CD4-positive, alpha-beta memory T cell (primary cell): ENCODE measurements at regions not wholly inside any gene's neighbourhood (a gene's known extent, or its start where the extent isn't known, plus 50 kb on each side); places are given as distances from the start of the nearest gene placed in this dataset.

Source experiments
- CTCF ChIA-PET: fragments of 350-600 bp; sonication (Branson Sonifier 250); formaldehyde crosslinking; loops from one replicate; lab custom pipeline; 2021; ENCODE audit warnings: inconsistent platforms; ENCODE audit not compliant: partially characterized antibody; lab: Charles Lee
- POLR2A ChIA-PET: fragments of 350-600 bp; sonication (Branson Sonifier 250); formaldehyde crosslinking; loops from one replicate; lab custom pipeline; 2021; ENCODE audit not compliant: partially characterized antibody; lab: Charles Lee
- DNase-seq, 5 donors: peaks; one replicate each; pipeline versions ENCODE4 v3.0.0 to v3.0.0-alpha.2; 2020 to 2022; ENCODE audit warnings: mixed read lengths in 1 of 5
- H3K27ac ChIP-seq: one replicate; pipeline ENCODE4 v1.7.0; 2013; ENCODE audit warnings: low read depth, low read length
- H3K27me3 ChIP-seq: 2 replicates; pipeline ENCODE4 v1.7.0; 2013; ENCODE audit warnings: mild to moderate bottlenecking, low read length, moderate library complexity; ENCODE audit not compliant: insufficient read depth
- H3K36me3 ChIP-seq: 2 replicates; pipeline ENCODE4 v1.7.0; 2013; ENCODE audit warnings: mild to moderate bottlenecking, low read length, moderate library complexity; ENCODE audit not compliant: insufficient read depth
- H3K4me1 ChIP-seq: 2 replicates; pipeline ENCODE4 v1.7.0; 2013; ENCODE audit warnings: mild to moderate bottlenecking, low read length, moderate library complexity; ENCODE audit not compliant: insufficient read depth
- H3K4me3 ChIP-seq, 2 donors: one replicate each; pipeline ENCODE4 v1.7.0; 2013; ENCODE audit warnings: low read length in 2 of 2, mild to moderate bottlenecking in 1 of 2
- H3K9me3 ChIP-seq, 2 donors: one replicate each; pipeline ENCODE4 v1.7.0; 2013; ENCODE audit warnings: low read length in 2 of 2, control low read depth in 1 of 2; ENCODE audit not compliant: control insufficient read depth in 1 of 2
- H3K27ac Mint-ChIP-seq, 7 donors: one replicate each; pipeline ENCODE4 v1.8.0; 2020 to 2021; ENCODE audit warnings: mixed read lengths in 7 of 7, mild to moderate bottlenecking in 6 of 7, inconsistent platforms in 3 of 7, moderate library complexity in 3 of 7
- H3K27me3 Mint-ChIP-seq, 2 donors: one replicate each; pipeline ENCODE4 v1.8.0; 2020 to 2021; ENCODE audit warnings: mixed read lengths in 2 of 2
- H3K36me3 Mint-ChIP-seq, 2 donors: one replicate each; pipeline ENCODE4 v1.8.0; 2020 to 2021; ENCODE audit warnings: mixed read lengths in 2 of 2, inconsistent platforms in 1 of 2, mild to moderate bottlenecking in 1 of 2
- H3K4me1 Mint-ChIP-seq, 4 donors: one replicate each; pipeline ENCODE4 v1.8.0; 2020 to 2021; ENCODE audit warnings: mixed read lengths in 4 of 4, mild to moderate bottlenecking in 1 of 4
- H3K4me3 Mint-ChIP-seq, 8 donors: one replicate each; pipeline ENCODE4 v1.8.0; 2020 to 2021; ENCODE audit warnings: mixed read lengths in 8 of 8, mild to moderate bottlenecking in 7 of 8, moderate library complexity in 6 of 8, inconsistent platforms in 3 of 8
- H3K9me3 Mint-ChIP-seq, 8 donors: one replicate each; pipeline ENCODE4 v1.8.0; 2020 to 2021; ENCODE audit warnings: mixed read lengths in 8 of 8, mild to moderate bottlenecking in 5 of 8, inconsistent platforms in 3 of 8, moderate library complexity in 1 of 8
- intact Hi-C: fragments of 100-400 bp; cut with micrococcal nuclease; formaldehyde crosslinking; loops from one replicate; pipeline ENCODE4 v1.15.1; 2023

- H3K27me3 Mint-ChIP-seq = no peaks in the 10 kb centered on the region
- ChIA-PET CTCF (interaction anchor here (0.7 to 2.2 kb wide), 14 partner anchors 10 to 621 kb away, joined by 3 to 23 read pairs (median 4); no protein-coding TSS in a partner anchor), POLR2A (interaction anchor here (0.6 to 1.9 kb wide), 3 partner anchors 53 to 240 kb away, joined by 3 to 9 read pairs (median 3); partner anchors contain the start of gene AHR)
- no peak for DNase-seq
- no peaks in the 10 kb centered on the region for H3K9me3 ChIP-seq
- no peak overlapping the region for H3K4me3 ChIP-seq
- no peak overlapping the region for H3K4me3 Mint-ChIP-seq
- no peaks in the 10 kb centered on the region for H3K27me3 ChIP-seq
- H3K4me1 ChIP-seq = no peaks in the 10 kb centered on the region
- intact Hi-C loops = loop anchor here (1.0 kb wide), 1 partner anchor 239 kb away; no protein-coding TSS in a partner anchor
- no peaks in the 10 kb centered on the region for H3K36me3 Mint-ChIP-seq
- H3K9me3 Mint-ChIP-seq = no peaks in the 10 kb centered on the region
- no peaks in the 10 kb centered on the region for H3K36me3 ChIP-seq
- no peaks in the 10 kb centered on the region for H3K4me1 Mint-ChIP-seq
- no peak overlapping the region for H3K27ac Mint-ChIP-seq
- H3K27ac ChIP-seq = no peak overlapping the region
Observed at GRCh38 chr7:17062151-17063044, 180.6 kb upstream of the AGR3 start.

GRCh38 chr7:17063045-17063383 is 181.2 kb upstream of the AGR3 start:
- ChIA-PET POLR2A (interaction anchor here (0.6 to 1.9 kb wide), 3 partner anchors 54 to 240 kb away, joined by 3 to 9 read pairs (median 3); partner anchors contain the start of gene AHR), CTCF (interaction anchor here (0.7 to 2.2 kb wide), 12 partner anchors 9 to 621 kb away, joined by 3 to 23 read pairs (median 4); no protein-coding TSS in a partner anchor)
- no peaks in the 10 kb centered on the region for H3K27me3 ChIP-seq
- no peaks in the 10 kb centered on the region for H3K4me1 ChIP-seq
- H3K9me3 ChIP-seq = no peaks in the 10 kb centered on the region
- intact Hi-C loops = loop anchor here (1.0 kb wide), 1 partner anchor 238 kb away; no protein-coding TSS in a partner anchor
- no peaks in the 10 kb centered on the region for H3K27me3 Mint-ChIP-seq
- no peak overlapping the region for H3K4me3 ChIP-seq
- H3K36me3 ChIP-seq = no peaks in the 10 kb centered on the region
- DNase-seq = peak in 3 of 5 donors; percentile 3 to 32 (median 13)
- no peak overlapping the region for H3K4me3 Mint-ChIP-seq
- no peak overlapping the region for H3K27ac Mint-ChIP-seq
- H3K36me3 Mint-ChIP-seq = no peaks in the 10 kb centered on the region
- no peak overlapping the region for H3K27ac ChIP-seq
- H3K9me3 Mint-ChIP-seq = peaks cover 0 to 2% (median 0%) of the 10 kb centered on the region in 8 donors
- no peaks in the 10 kb centered on the region for H3K4me1 Mint-ChIP-seq

GRCh38 chr7:17067691-17068090 is 185.9 kb upstream of the AGR3 start:
- intact Hi-C loops = no loop called here
- H3K27me3 Mint-ChIP-seq = no peaks in the 10 kb centered on the region
- CTCF ChIA-PET = interaction anchor here (1.2 kb wide), 1 partner anchor 238 kb away, joined by 3 read pairs; no protein-coding TSS in a partner anchor

GRCh38 chr7:17069146-17069545 is 187.4 kb upstream of the AGR3 start:
- peaks cover 0 to 2% (median 0%) of the 10 kb centered on the region in 8 donors for H3K9me3 Mint-ChIP-seq
- POLR2A ChIA-PET = no interaction called here
- peaks cover 0 to 6% (median under 1%) of the 10 kb centered on the region in 4 donors for H3K4me1 Mint-ChIP-seq
- no peaks in the 10 kb centered on the region for H3K36me3 Mint-ChIP-seq
- Histone ChIP-seq H3K4me1 (no peaks in the 10 kb centered on the region), H3K27ac (no peak overlapping the region), H3K27me3 (no peaks in the 10 kb centered on the region), H3K36me3 (no peaks in the 10 kb centered on the region), H3K4me3 (no peak overlapping the region), H3K9me3 (no peaks in the 10 kb centered on the region)
- no peak overlapping the region for H3K4me3 Mint-ChIP-seq
- intact Hi-C loops = no loop called here
- no peak for DNase-seq
- H3K27ac Mint-ChIP-seq = peak overlapping the region in 1 of 7 donors; percentile 29
- H3K27me3 Mint-ChIP-seq = no peaks in the 10 kb centered on the region
- CTCF ChIA-PET = no interaction called here

More at GRCh38 chr7:17067691-17068090, 185.9 kb upstream of the AGR3 start:
- Histone ChIP-seq H3K9me3 (no peaks in the 10 kb centered on the region), H3K4me1 (no peaks in the 10 kb centered on the region), H3K4me3 (no peak overlapping the region), H3K27ac (no peak overlapping the region), H3K27me3 (no peaks in the 10 kb centered on the region), H3K36me3 (no peaks in the 10 kb centered on the region)
- no peak overlapping the region for H3K27ac Mint-ChIP-seq
- H3K4me3 Mint-ChIP-seq = no peak overlapping the region
- H3K9me3 Mint-ChIP-seq = peaks cover 0 to 2% (median 0%) of the 10 kb centered on the region in 8 donors
- no peaks in the 10 kb centered on the region for H3K36me3 Mint-ChIP-seq
- DNase-seq = no peak
- POLR2A ChIA-PET = no interaction called here
- peaks cover 0 to 6% (median under 1%) of the 10 kb centered on the region in 4 donors for H3K4me1 Mint-ChIP-seq

GRCh38 chr7:17070231-17070708 is 188.5 kb upstream of the AGR3 start:
- intact Hi-C loops = no loop called here
- Histone ChIP-seq H3K27me3 (no peaks in the 10 kb centered on the region), H3K4me1 (no peaks in the 10 kb centered on the region), H3K27ac (no peak overlapping the region), H3K4me3 (no peak overlapping the region), H3K9me3 (no peaks in the 10 kb centered on the region), H3K36me3 (no peaks in the 10 kb centered on the region)
- POLR2A ChIA-PET = interaction anchor here (0.7 kb wide), 1 partner anchor 217 kb away, joined by 3 read pairs; no protein-coding TSS in a partner anchor
- Mint-ChIP-seq H3K4me1 (peaks cover 0 to 6% (median under 1%) of the 10 kb centered on the region in 4 donors), H3K27ac (peak overlapping the region in 1 of 7 donors; percentile 58), H3K9me3 (peaks cover 0 to 2% (median 0%) of the 10 kb centered on the region in 8 donors), H3K27me3 (no peaks in the 10 kb centered on the region), H3K4me3 (no peak overlapping the region), H3K36me3 (no peaks in the 10 kb centered on the region)
- DNase-seq = no peak
- CTCF ChIA-PET = no interaction called here

- Histone ChIP-seq H3K27me3 (no peaks in the 10 kb centered on the region), H3K9me3 (no peaks in the 10 kb centered on the region), H3K27ac (no peak overlapping the region), H3K4me1 (no peaks in the 10 kb centered on the region), H3K4me3 (no peak overlapping the region), H3K36me3 (no peaks in the 10 kb centered on the region)
- Mint-ChIP-seq H3K4me1 (peaks cover 0 to 6% (median under 1%) of the 10 kb centered on the region in 4 donors), H3K4me3 (no peak overlapping the region), H3K27ac (peak overlapping the region in 1 of 7 donors; percentile 24), H3K36me3 (no peaks in the 10 kb centered on the region), H3K27me3 (no peaks in the 10 kb centered on the region), H3K9me3 (peaks cover 0 to 2% (median 0%) of the 10 kb centered on the region in 8 donors)
- ChIA-PET CTCF (interaction anchor here (1.0 kb wide), 1 partner anchor 9 kb away, joined by 3 read pairs; no protein-coding TSS in a partner anchor), POLR2A (no interaction called here)
- intact Hi-C loops = no loop called here
- no peak for DNase-seq
Observed at GRCh38 chr7:17071866-17072265, 190.1 kb upstream of the AGR3 start.
